NT2/D1 (cell line): ENCODE measurements at regions not wholly inside any gene's neighbourhood (a gene's known extent, or its start where the extent isn't known, plus 50 kb on each side); places are given as distances from the start of the nearest gene placed in this dataset.

Experiments used
- YY1 ChIP-seq: IDR thresholded peaks from 2 replicates; pipeline ENCODE4 v1.6.1; 2011; ENCODE audit not compliant: insufficient read length, insufficient read depth
- ZNF274 ChIP-seq: IDR thresholded peaks from 2 replicates; pipeline ENCODE4 v1.6.1; 2011; ENCODE audit warnings: mild to moderate bottlenecking, low read depth, low read length

GRCh38 chr13:29901710-29902631 lies 51.6 kb upstream of the UBL3 start:
- TF ChIP-seq ZNF274 (no peak), YY1 (no peak)
